ENCODE measurements at regions not wholly inside any gene's neighbourhood (a gene's known extent, or its start where the extent isn't known, plus 50 kb on each side); places are given as distances from the start of the nearest gene placed in this dataset.

DNA sequence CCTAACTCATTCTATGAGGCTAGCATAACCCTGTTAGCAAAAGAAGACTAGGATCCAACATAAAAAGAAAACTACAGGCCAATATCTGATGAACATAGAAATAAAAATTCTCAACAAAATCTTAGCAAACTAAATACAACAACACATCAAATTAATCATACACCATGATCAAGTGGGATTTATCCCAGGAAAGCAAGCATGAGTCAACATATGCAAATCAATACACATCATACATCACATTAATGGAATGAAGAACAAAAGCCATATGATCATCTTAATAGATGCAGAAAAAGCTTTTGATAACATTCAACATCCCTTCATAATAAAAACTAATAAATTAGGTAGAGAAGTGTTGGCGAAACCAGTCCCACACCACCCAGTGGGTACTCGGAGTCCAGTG, 136.1 kb upstream of the MME start:
- no peak overlapping the region for H3K4me3 ChIP-seq (ENCODE audit: low read length)
- DNase-seq (ENCODE audit: low read depth) = no peak
- TF ChIP-seq, protein P1, sequence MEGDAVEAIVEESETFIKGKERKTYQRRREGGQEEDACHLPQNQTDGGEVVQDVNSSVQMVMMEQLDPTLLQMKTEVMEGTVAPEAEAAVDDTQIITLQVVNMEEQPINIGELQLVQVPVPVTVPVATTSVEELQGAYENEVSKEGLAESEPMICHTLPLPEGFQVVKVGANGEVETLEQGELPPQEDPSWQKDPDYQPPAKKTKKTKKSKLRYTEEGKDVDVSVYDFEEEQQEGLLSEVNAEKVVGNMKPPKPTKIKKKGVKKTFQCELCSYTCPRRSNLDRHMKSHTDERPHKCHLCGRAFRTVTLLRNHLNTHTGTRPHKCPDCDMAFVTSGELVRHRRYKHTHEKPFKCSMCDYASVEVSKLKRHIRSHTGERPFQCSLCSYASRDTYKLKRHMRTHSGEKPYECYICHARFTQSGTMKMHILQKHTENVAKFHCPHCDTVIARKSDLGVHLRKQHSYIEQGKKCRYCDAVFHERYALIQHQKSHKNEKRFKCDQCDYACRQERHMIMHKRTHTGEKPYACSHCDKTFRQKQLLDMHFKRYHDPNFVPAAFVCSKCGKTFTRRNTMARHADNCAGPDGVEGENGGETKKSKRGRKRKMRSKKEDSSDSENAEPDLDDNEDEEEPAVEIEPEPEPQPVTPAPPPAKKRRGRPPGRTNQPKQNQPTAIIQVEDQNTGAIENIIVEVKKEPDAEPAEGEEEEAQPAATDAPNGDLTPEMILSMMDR (conservative IDR thresholded peaks at IDR 0.05; ENCODE audit: low read depth, low read length) = no peak

DNA sequence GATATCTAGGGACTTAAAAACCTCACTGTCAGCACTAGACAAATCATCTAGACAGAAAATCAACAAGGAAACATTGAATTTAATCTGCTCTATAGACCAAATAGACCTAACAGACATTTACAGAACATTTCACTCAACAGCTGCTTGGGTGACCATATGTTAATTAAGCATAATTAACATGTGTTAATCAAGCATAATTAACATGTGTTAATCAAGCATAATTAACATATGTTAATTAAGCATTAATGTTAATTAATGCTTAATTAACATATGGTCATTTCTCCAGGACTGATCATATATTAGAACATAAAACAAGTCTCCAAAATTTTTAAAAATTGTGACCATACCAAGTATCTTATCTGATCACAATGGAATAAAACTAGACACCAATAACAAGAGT, 137.3 kb upstream of the MME start:
- no peak overlapping the region for H3K4me3 ChIP-seq (ENCODE audit: low read length)
- DNase-seq (ENCODE audit: low read depth) = no peak
- TF ChIP-seq, protein P1 (conservative IDR thresholded peaks at IDR 0.05; ENCODE audit: low read depth, low read length) = no peak

DNA sequence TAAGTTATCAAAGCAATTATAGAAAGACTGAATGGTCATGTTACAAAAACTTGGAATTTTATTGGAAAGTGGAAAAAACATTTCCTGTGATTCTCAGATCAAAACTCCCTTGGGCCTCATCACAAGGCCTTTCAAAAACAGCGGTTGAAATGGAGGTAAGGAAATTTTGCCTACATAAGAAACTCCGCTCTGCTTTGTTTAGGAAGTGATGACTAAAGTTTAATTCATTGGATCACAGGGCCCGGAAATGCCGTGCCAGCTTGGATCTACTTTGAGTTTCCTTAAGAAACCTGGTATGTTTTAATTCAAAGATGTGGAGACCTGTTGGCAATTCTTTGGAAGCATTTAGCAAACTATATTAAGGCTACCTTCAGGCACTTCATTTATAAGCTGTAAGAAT, 143.9 kb upstream of the MME start:
- H3K4me3 ChIP-seq (ENCODE audit: low read length) = no peak overlapping the region
- TF ChIP-seq, protein P1 (conservative IDR thresholded peaks at IDR 0.05; ENCODE audit: low read depth, low read length) = no peak
- no peak for DNase-seq (ENCODE audit: low read depth)

DNA sequence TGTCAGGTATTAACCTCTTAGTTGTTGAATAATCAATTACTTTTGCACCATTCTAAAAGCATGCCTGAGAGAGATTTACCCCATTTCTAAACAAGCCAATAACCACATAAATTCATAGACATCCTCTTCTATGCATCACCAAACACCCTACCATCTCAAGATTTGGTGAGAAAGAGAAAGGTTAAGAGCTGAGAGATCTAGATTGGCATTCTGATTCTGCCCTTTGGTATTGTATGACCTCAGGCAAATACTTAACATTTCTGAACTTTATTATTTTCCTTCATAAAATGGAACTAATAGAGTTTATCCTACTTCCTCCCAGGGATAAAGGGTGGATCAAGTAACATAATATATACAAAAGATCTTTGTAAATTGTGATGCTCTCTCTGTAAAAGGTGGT, 146.5 kb upstream of the MME start:
- H3K4me3 ChIP-seq (ENCODE audit: low read length) = no peak overlapping the region
- TF ChIP-seq, protein P1 (conservative IDR thresholded peaks at IDR 0.05; ENCODE audit: low read depth, low read length) = no peak
- DNase-seq (ENCODE audit: low read depth) = no peak

DNA sequence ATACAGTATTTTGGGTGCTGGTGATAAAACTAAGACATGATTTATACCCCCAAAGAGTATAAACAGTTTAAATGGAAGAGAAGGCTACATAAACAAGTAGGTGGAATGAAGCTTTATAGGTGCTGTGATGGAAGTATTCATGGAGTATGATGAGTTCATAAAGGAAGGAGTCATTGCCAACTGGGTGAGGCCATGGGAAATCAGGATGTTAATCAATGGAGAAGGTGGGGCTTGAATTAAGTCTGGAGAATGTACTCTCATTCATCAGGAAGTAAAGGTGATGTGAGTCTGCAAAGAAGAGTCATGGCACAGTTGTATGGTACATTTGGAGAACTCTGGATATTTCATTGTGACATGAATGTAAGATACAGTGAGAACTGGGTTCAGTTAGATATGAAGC, 147.5 kb upstream of the MME start:
- H3K4me3 ChIP-seq (ENCODE audit: low read length) = no peak overlapping the region
- no peak for DNase-seq (ENCODE audit: low read depth)
- TF ChIP-seq, protein P1 (conservative IDR thresholded peaks at IDR 0.05; ENCODE audit: low read depth, low read length) = no peak

DNA sequence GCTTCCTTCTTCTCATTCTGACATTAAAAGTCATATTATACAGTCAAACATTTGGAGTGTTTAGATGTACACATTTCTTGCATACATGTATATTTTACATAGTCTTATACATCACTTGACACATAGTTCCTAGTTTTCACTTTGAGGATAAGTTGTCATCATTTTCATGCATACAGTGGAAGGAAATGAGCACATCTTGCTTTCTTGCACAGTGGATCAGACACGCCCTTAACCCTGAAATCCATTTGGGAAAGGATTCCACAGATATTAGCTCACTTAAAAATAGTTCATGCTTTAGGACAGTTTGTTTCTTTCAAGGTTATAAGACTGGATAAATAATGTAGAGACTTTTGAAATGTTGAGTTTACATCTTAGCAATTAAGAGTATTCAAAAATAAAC, 148.6 kb upstream of the MME start:
- TF ChIP-seq, protein P1 (conservative IDR thresholded peaks at IDR 0.05; ENCODE audit: low read depth, low read length) = no peak
- H3K4me3 ChIP-seq (ENCODE audit: low read length) = no peak overlapping the region
- no peak for DNase-seq (ENCODE audit: low read depth)

DNA sequence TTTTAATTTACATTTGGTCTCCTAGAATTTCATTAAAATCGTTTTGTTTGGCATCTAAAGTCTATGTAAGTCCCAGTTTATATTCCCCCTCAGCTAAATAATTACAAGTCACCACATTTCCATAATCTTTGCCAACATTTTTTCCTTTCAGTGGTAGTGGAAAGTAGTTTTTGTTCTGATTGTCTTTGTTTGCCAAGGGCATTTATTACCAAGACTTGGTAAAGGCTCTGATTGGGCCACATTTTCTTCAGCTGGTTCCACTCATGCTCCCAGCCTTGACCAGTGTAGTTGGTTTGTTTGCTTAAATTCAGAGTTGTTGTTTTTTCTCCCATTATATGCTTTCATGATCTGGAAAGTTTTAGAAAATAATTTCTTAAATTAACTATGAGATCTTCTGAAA, 153.4 kb upstream of the MME start:
- H3K4me3 ChIP-seq (ENCODE audit: low read length) = no peak overlapping the region
- TF ChIP-seq, protein P1 (conservative IDR thresholded peaks at IDR 0.05; ENCODE audit: low read depth, low read length) = no peak
- DNase-seq (ENCODE audit: low read depth) = no peak
